Adrenal gland (tissue), 5 donors: ENCODE measurements at regions not wholly inside any gene's neighbourhood (a gene's known extent, or its start where the extent isn't known, plus 50 kb on each side); places are given as distances from the start of the nearest gene placed in this dataset.

Source experiments
- CTCF ChIP-seq, 6 experiments: fragments of 450-650 bp in 4 of 6; fragments of 200-600 bp in 2 of 6; sonication (generic) in 1 of 6; IDR thresholded peaks; 1 replicate in 5 of 6; 2 replicates in 1 of 6; pipeline versions ENCODE4 v1.5.1 to v1.8.0; 2016 to 2021; ENCODE audit warnings: antibody characterized with exemption in 6 of 6, mild to moderate bottlenecking in 2 of 6, moderate library complexity in 1 of 6
- POLR2A ChIP-seq, 2 donors: fragments of 450-650 bp; IDR thresholded peaks; one replicate each; pipeline ENCODE4 v1.6.1; 2017; ENCODE audit warnings: antibody characterized with exemption in 2 of 2, mild to moderate bottlenecking in 2 of 2, moderate library complexity in 1 of 2
- donor health status: DM: no; HTN: no; CAD: no.

DNA sequence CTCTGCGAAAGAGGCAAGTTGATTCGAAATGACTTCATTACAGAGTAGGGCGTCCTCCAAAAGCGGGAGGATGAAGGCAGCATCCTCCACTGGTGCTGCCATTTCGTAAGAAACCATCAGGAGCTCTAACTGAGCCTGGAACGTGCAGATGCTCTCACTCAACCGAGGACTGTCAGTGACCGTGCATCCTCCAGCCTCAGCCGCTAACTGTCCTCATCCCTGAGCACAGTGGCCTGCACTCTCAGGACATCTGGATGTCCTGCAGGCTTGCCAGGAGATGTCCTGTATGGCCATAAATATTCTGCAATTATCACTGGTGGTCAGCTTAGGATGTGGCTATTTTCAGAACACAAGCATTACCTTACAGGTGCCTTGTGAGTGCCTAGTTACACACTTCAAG, 107.1 kb upstream of the ADRA2C start:
- no peak for TF ChIP-seq CTCF (IDR thresholded peaks at IDR 0.05)
- no peak for TF ChIP-seq POLR2A (IDR thresholded peaks at IDR 0.05)
